Left renal pelvis (tissue), 4 donors: ENCODE measurements at regions not wholly inside any gene's neighbourhood (a gene's known extent, or its start where the extent isn't known, plus 50 kb on each side); places are given as distances from the start of the nearest gene placed in this dataset.
A peak's percentile ranks its signal among the peaks of the same experiment; 100 is the strongest.

ENCODE experiments used
- DNase-seq, 4 donors: peaks; one replicate each; pipeline ENCODE4 v3.0.0-alpha.2; 2013; ENCODE audit warnings: low read depth in 4 of 4, low spot score in 3 of 4

GRCh38 chr3:68328049-68328448 lies 604.3 kb downstream of the TAFA4 start:
- DNase-seq = no peak

GRCh38 chr3:68315964-68316363 lies 616.4 kb downstream of the TAFA4 start:
- DNase-seq = no peak

GRCh38 chr3:68315546-68315945 lies 616.8 kb downstream of the TAFA4 start:
- DNase-seq = no peak

- peak; percentile 40 to 60 (median 52) for DNase-seq
These were observed 625.8 kb downstream of the TAFA4 start for GRCh38 chr3:68306571-68306970.

GRCh38 chr3:68295457-68295856 lies 636.9 kb downstream of the TAFA4 start:
- no peak for DNase-seq

- DNase-seq = no peak
These were observed 635.9 kb upstream of the SUCLG2 start for GRCh38 chr3:68290333-68290732.

GRCh38 chr3:68288085-68288484 lies 633.7 kb upstream of the SUCLG2 start:
- DNase-seq = no peak

GRCh38 chr3:68287101-68287500 lies 632.7 kb upstream of the SUCLG2 start:
- DNase-seq = no peak

GRCh38 chr3:68274286-68274685 lies 619.9 kb upstream of the SUCLG2 start:
- no peak for DNase-seq

GRCh38 chr3:68271145-68271544 lies 616.7 kb upstream of the SUCLG2 start:
- no peak for DNase-seq

GRCh38 chr3:68256635-68257223 lies 602.3 kb upstream of the SUCLG2 start:
- DNase-seq = no peak

- no peak for DNase-seq
These were observed 594.9 kb upstream of the SUCLG2 start for GRCh38 chr3:68249265-68249664.

- DNase-seq = no peak
These were observed 588.2 kb upstream of the SUCLG2 start for GRCh38 chr3:68242606-68243005.

GRCh38 chr3:68239542-68239941 lies 585.1 kb upstream of the SUCLG2 start:
- no peak for DNase-seq

- no peak for DNase-seq
These were observed 579.8 kb upstream of the SUCLG2 start for GRCh38 chr3:68234076-68234780.

GRCh38 chr3:68228856-68229255 lies 574.4 kb upstream of the SUCLG2 start:
- no peak for DNase-seq

- DNase-seq = no peak
These were observed 566.4 kb upstream of the SUCLG2 start for GRCh38 chr3:68220832-68221231.

- no peak for DNase-seq
These were observed 557.2 kb upstream of the SUCLG2 start for GRCh38 chr3:68211637-68212036.

GRCh38 chr3:68210635-68211034 lies 556.2 kb upstream of the SUCLG2 start:
- DNase-seq = no peak

GRCh38 chr3:68207327-68207726 lies 552.9 kb upstream of the SUCLG2 start:
- no peak for DNase-seq

GRCh38 chr3:68206524-68207117 lies 552.2 kb upstream of the SUCLG2 start:
- no peak for DNase-seq

- DNase-seq = no peak
These were observed 532.3 kb upstream of the SUCLG2 start for GRCh38 chr3:68186733-68187132.
